ENCODE measurements at regions not wholly inside any gene's neighbourhood (a gene's known extent, or its start where the extent isn't known, plus 50 kb on each side); places are given as distances from the start of the nearest gene placed in this dataset.

DNA sequence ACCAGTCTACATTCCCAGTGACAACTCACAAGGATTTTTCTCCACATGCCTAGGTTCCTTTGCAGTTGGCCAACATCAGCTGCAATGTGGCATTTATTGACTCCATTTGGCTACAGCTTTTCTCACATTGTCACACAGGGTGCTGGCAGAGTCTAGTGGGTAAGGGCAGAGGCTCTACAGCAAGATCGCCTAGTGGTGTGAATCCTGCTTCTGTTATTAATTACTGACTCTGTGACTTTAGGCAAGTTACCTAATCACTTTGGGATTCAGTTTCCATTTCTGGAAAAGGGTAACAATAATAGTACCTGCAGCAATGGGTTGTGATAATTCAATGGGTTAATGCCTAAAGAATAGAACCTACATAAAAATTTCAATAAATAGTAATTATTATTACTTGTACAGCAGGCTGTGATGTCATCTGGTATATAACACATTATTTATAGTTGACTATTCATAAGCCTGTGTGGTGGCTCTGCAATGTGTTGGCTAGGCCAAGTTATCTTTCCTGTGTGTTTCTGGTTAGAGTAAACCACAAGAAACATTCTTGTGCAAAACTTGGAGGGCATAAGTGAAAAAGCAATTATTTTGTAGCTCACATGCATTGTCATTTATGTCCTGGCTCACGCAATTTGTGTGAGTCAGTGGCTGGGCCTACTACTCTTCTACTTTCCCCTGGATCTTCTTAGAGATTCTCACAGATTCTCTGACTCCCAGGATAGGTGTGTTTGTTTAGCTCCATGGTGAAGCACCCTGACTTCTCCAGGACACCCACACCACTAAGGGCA, 59.5 kb downstream of the PTGS2 start:
- peak; percentile 68 for DNase-seq

DNA sequence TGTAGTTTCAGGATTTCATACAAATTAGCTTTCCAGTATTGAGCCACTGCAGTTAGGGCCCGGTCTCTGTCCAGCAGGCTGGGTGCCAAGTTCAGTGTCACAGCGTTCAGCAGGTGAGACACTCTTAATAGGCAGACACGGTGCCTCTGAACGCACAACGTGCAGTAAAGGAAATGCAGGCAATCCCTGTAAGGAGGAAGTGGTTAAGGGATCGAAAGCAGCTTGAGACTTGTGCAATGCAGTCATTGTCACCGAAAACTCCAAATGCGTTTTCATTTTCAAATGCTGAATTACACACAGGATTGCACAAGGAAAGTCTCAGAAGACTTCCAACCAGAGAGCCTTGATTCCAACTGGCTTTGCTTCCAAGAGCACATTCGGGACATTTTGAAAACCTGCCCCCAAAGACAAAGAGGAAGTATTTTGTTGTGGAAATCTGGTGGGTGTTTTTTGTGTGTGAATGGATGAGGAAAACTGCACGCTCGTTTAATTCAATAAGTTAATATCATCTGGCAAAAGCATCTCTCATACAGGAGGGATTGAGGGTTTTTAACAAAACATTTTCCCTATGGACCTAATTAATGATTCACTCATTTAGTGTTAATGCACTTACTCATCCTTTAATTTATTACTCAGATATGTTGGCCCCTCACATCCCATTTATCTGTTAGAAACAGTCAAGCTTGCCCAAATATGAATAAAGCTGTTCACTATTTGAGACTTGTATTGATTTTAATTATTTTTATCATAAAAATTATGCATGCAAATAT, 61.6 kb downstream of the PTGS2 start:
- peak; percentile 36 for DNase-seq

DNA sequence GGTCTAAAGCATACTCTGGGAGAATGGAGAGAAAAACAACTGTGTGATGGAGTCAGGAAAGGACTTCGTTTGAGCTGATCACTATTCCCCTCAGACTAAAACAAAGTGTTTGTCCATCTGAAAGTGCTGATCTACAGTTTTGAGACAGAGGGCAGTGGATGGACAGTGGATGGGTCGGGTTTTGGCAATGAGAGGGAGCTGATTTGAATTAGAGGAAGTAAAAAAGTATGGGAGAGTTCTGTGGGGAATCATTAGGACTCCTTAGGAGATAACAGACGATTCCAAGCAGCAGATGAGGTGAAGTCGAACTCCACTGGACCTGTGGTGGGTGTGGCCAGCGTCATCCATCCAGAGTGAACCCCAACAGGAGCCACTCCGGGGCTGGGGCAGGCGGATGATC, 62.3 kb downstream of the PTGS2 start:
- DNase-seq, result no peak

DNA sequence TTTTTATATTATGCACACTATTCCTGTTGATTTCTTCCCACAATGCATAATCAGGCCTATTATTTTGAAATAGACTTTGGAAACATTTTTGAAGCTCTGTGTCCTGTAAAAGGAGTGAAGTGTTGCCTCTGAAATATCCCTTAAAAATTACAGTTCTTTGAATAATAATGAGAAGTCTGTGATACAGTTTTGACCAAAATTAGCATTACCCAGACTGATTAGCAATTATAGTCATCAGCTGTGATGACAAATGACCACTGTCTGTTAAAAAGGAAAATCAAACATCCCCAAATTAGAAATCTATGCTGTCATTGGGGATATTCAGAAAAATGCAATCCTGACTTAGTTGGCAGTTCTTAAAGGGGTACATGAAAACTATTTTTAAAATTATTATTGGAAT, 63.7 kb downstream of the PTGS2 start:
- no peak for DNase-seq

DNA sequence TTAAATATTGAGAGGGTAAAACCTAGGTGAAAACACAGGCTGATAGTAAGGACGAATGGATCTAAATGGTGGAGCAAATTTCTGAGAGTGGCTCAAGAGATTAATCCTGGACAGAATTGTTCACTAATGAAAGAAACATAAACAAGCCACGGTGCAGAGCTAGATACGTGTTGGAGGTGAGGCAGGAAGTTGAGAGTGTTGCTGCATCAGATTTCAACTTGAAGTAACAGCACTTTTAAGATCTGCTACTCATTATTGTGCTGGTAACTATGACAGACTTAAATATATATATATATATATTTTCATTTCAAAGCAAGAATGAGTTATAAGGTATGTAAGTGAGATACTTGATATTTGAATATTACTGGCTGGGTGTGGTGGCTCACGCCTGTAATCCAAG, 64.9 kb downstream of the PTGS2 start:
- no peak for DNase-seq

DNA sequence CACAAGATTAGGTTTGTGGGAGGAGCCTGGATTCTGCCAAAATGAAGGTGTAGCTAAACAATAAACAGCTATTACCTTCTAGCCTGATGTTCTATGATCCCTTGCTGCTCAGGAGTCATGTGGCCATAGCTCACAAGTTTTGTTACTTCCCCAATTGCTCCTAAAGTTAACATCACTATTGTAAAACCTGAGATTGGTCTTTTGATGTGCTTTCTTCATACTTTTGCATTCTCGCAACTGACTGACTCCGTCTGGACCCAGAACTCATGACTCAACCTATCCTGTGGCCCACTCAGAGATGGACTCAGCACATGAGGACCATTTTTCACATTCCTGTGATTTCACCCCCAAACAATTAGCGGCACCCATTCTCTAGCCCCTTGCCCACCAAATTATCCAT, 69.1 kb downstream of the PTGS2 start:
- DNase-seq, result no peak

DNA sequence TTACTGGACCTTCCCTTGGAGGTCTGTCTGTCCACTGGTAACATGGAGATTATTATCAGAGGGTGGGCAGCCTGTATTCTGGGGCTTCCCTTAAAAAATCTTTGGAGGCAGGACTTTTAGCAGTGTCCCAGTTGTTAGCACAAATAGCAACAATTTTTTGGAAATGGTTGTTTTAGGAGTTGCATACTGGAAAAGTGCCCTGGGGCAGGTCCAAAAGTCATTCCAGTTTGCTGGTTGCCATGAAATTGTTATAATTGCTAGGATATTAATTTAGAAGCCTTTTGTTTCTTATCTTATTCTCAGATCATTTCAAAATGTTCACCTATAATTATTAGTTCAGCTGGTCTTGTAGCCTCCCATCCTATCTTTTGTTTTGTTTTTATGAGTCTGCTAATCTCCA, 71.0 kb downstream of the PTGS2 start:
- no peak for DNase-seq

DNA sequence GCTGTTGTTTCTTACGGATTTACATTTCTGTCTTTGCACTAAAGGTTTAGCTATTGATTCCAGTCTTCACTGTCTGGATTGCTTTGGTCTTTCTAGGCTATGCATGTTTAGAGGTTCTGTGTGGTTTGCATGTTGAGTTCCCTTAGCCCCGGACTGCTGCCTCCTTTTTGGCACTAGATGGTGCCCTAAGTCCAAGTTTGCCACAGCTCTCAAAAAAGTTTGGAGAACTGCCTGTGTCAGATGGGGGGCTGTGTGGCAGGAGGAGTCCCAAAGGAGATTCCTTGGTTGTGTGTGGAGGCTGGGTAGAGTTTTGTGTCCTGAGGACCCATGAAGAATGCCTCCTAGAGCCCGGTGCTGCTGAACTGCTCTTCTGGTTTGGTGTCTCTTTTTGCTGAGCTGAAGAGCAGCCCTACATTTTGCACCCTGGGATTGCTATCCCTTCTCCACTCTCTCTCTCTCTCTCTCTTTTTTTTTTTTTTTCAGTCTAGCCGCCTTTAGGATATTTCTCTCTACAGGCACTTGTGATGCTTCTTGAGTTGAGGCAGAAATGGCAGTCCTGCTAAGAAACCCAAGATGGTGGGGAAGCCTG, 74.4 kb downstream of the PTGS2 start:
- DNase-seq, result peak; percentile 74

DNA sequence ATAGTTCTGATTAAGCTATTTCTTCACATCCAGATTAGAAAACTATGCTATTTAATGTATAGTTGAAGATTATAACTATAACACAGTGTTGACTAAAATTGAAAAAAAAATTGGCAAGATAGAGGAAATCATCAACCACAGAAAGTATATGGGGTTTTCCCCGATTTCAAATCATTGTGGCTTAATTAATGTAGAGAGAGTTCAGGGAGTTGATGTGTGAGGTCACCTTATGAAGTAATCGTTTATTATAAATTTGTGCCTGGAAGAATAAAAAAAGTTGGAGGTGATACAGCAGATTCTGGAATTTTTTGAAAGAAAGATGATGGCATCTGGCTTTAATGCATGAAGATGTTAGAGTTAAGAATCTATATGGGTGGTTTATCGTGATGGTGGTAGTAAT, 84.3 kb downstream of the PTGS2 start:
- DNase-seq, result no peak

DNA sequence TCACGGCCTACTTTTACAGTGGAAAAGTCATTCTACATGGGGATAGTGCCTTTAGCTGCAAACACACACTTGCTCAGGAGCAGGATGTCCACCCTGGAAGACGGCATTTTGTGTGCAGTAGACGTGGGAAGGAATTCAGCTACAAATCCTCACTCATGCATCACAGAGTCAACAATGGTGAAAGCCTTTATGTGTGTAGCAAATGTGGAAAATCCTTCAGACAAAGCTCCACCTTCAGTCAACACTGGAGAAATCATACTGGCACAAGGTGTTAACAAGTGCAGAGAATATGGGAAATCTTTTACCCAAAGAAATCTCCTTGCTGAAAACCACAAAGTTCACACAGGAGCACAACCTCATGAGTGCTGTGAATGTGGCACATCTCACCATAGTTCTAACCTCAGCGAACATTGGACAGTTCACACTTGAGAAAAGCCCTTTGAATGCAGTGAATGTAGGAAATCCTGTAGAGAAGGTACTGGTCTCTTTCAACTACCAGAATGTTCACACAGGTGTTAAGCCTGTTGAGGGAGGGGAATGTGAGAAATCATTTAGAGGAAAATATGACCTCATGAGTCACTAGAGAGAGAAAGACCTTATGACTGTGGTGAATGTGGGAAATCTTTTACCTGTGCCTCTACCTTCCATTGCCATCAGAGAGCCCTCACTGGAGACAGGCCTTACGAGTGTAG, 101.8 kb downstream of the PTGS2 start:
- DNase-seq, result no peak

DNA sequence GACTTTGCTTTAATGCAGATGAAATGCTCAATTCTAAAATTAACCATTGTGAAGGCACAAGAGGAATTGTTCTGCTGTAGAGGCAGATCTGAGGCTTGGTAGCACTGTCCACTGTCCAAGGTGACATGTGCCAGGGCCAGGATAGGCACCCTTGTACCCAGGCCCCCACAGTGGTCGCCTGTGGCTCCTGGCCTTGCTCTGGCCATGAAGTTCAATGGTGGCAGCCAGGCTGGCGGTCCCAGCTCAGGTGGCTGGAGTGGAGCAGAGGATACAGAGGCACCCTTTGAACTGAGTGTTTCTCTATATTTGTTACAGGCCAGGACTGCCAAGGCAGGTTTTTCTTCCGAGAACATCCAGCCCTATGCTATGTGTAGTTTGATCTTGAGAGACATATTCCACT, 102.6 kb downstream of the PTGS2 start:
- no peak for DNase-seq

DNA sequence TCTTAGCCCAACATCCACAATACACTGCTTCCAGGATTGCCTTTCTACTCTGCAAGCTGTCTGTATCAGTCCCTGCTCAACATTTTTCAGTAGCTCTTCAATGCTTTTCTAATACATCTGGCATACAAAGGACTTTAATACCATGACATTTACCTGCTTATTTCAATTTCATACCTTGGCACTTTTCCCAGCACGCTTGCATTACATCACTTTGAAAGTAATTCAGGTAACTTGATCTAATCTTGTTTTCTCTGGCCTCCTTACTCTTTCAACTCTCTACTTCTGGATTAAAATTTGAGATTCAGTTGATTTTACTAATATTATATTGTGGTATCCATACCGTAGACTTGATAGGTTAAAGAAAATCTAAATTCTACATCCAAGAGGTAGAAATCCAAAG, 103.0 kb downstream of the PTGS2 start:
- no peak for DNase-seq

DNA sequence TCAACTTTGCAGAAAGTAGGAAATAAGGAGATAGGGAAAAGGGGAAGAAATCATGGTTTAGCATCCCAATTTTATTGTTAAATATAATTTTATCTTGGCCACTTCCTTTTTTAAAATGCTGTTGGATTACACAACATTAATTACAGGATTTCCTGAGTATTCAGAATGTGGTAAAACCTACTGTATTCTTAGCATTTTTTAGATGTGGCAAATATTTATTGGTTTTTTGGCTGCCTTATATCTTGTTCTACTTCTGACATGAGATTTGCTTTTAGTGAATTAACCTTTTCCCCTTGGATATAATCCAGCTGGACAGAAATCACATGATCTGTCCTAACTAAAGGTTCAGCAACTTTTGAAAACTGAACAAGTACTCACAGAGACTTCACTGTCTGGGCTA, 104.9 kb downstream of the PTGS2 start:
- peak; percentile 34 for DNase-seq

DNA sequence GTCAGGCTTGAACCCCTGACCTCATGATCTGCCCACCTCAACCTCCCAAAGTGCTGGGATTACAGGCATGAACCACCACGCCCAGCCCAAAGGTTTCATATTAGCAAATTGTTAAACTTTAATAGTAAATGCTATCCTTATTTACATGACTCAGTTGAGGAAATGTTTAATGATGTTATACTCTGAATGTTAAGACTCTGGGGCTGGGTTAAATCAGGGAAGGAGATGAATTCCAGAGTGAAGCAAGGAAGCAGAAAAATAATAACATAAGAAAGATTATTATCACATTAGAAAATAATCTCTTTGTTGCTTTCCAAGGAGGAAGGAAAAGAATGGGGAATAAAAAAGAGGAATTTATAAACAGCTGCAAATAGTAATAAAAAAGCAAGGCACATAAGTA, 105.3 kb downstream of the PTGS2 start:
- DNase-seq, result no peak

DNA sequence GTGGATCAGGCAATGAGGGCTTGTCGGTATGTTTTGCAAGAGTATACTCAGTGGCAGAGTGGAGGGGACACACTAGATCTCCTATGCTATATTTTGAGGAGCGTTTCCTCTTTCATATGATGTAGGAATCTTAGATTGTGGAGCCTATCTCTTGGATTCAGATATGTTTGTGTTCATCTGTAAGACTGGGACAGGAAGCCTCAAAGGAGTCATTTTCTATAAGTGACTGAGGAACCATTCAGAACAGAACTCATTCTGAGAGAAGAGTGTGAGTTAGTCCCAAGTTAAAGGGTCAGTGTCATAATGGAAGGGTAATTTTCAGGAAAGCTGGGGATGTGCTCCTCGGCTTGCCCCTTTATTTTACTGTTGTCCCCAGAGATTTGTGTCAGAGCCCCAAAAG, 107.7 kb downstream of the PTGS2 start:
- DNase-seq, result no peak

DNA sequence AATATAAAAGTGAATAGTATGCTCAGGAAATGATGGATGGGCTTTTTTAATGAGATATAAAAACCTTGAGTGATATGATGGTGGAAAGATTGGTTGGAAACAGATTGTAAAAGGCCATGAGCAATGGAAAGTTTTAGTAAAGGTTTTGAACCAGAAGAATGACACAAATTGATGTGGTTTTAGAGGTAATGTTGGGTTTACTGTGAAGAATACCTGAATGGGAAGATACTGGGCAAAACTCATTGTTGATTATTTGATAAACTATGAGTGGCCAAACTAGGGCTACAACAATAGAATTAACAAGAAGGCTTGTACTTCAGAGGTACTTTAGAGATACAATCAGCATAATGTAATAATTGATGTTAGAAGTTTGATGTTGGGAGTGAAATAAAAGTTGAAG, 108.5 kb downstream of the PTGS2 start:
- no peak for DNase-seq

DNA sequence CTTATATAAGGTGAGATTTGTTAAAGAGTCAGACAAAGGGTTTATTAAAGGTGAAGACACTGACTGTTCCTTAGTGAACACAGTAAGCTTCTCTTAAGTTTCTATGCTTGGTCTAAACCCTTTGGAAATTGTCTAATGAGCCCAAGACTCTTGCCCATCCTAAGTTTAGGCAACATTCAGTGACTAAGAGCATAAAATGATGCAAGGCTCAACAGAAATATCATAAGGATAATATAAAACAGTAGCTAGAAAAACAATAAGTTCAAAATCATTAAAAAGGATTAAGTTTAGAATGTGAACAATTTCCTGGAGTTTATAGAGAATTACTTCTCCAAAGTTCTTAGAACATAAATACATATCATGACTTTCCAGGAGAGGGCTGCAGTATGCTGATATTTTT, 108.9 kb upstream of the PDC start:
- peak; percentile 39 for DNase-seq

DNA sequence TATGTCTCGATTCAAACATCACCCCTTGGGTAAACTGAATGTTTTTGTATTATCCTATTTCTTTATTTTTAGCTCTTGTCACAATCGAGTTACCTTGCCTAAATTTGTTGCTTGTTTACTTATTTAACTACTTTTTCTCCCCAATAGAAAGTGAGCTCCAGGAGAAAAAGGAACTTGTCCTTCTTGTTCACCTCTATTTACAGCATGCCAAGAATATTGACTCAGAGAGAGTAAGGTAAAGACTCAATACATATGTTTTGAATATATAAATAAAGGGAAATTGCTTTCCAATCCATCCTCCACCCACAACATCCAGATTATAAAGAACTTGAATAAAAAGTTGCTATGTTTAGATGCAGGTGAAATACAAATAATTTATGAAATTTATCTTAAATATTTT, 107.3 kb upstream of the PDC start:
- no peak for DNase-seq

DNA sequence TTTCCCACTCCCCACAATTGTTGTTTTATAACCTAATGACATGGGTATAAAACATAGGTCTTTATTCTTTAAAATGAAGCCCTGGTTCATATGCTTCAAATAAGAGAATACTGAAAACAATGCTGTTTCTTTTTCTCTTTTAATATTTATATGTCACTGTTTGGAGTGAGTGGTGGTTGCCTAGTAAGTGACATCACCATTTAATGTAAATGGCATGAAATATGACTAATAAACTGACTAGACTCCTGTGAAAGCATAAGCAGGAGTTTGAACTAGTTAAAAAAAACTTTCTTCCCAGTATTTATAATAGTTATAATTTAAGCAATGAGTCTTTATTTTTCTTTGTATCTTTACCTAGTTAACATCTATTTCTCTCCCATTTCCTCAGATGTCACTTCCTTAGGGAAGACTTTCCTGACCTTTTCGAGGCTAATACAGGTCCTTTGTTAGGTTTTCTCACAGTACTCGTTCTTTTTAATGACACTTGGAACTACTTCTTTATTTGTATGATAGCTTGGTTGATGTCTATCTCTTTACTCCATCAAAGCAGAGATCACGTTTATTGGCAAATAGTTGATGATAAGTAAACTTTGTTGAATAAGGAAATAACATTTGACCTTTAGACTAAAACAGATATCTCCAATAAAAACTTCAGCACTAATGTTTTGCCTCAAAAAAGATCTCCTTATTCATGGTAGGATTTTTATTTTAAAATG, 105.4 kb upstream of the PDC start:
- DNase-seq, result peak; percentile 39

DNA sequence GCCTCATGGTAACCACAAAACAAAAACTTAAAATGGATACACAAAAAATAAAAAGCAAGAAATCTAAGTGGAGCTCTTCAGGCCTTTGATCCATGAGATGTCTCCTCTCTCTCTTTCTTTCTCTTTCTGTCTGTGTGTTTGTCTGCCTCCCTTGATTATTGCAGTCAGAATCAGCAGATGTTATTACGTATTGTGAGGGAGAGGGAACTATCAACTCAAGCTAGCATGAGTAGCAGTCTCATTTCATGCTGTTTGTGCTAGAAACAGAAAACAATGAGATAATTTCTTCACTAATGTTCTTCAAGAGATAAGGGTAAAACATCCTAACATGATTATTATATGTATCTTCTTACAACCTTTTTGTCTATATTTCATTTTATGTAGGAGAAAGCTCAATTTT, 103.7 kb upstream of the PDC start:
- DNase-seq, result no peak

DNA sequence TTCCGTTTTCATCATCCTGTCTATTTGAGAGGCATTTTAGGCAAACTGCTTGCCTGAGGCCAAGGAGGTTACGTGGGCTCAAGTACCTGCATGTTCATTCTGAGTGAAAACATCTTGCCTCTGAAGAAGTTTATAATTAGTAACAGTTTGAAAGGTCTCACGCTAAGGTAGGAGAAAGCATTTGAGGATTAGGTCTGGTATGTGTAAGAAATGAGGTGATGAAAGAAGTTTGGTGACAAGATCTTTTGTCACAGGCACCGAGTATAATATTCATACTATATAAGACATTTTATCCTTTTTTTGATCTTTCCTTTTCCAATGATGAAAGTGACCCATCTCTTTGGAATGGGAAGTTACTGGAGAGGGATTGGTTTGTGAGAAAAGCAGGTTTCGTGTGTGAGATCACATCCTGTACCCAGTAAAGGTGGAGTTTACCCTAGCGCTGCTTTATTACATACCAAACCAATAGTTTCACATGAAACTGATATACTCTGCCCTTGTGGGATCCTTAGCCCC, 98.7 kb upstream of the PDC start:
- DNase-seq, result no peak

DNA sequence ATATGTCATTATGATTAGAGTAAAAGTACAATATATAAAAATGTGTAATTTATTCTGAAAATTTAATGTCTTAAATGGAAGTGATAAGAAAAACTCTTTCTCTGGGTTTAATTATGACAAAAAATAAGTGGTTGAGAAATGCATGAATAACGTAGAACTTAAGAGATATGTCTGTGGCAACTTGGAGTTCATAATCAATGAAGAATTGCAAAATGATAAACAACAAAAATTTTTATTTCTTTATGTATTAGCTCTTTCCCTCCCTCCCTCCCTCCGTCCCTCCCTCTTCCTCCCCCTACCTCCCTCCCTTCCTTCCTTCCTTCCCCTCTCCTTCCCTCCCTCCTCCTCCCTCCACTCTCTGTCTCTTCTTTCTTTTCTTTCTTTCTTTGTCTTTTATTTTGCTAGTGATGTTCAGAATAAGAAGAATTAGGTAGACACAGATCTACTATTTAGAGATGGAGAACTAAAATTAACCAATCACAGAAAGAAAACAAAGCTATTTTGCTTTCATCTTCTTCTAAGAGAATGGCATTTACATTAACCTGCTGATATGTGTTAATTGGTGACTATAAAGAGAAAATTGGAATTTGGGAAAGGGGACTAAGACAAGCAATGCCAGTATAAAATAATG, 96.3 kb upstream of the PDC start:
- DNase-seq, result no peak

Data from HCEC 1CT (cell line).